ENCODE measurements at regions not wholly inside any gene's neighbourhood (a gene's known extent, or its start where the extent isn't known, plus 50 kb on each side); places are given as distances from the start of the nearest gene placed in this dataset.
"Not testable (repeated sequence)": the region's sequence is repeated elsewhere in the genome, so short reads cannot be mapped to it uniquely, and the experiment has no call there.

- DNase-seq; H3K9me3 ChIP-seq; H3K36me3 ChIP-seq; H3K4me3 ChIP-seq; H3K27me3 ChIP-seq; H3K27ac ChIP-seq; in situ Hi-C loops (cut with MboI; ENCODE audit: low sequenced_read_pairs in 4 of 4); ATAC-seq; H3K4me1 ChIP-seq; intact Hi-C loops (cut with DNase I; ENCODE audit: low total_unique reads): not testable (repeated sequence)
These were observed 119.2 kb downstream of the SEPTIN14 start for GRCh38 chr7:55743454-55743717.

GRCh38 chr7:55742651-55743453 lies 119.7 kb downstream of the SEPTIN14 start:
- H3K27ac ChIP-seq; DNase-seq; in situ Hi-C loops (cut with MboI; ENCODE audit: low sequenced_read_pairs in 4 of 4); H3K36me3 ChIP-seq; H3K9me3 ChIP-seq; intact Hi-C loops (cut with DNase I; ENCODE audit: low total_unique reads); H3K4me3 ChIP-seq; ATAC-seq; H3K27me3 ChIP-seq; H3K4me1 ChIP-seq: not testable (repeated sequence)

- H3K36me3 ChIP-seq; in situ Hi-C loops (cut with MboI; ENCODE audit: low sequenced_read_pairs in 4 of 4); H3K27ac ChIP-seq; H3K9me3 ChIP-seq; DNase-seq; H3K4me3 ChIP-seq; ATAC-seq; H3K27me3 ChIP-seq; H3K4me1 ChIP-seq; intact Hi-C loops (cut with DNase I; ENCODE audit: low total_unique reads): not testable (repeated sequence)
These were observed 120.6 kb downstream of the SEPTIN14 start for GRCh38 chr7:55741721-55742631.

- ATAC-seq; H3K27ac ChIP-seq; H3K27me3 ChIP-seq; DNase-seq; H3K4me1 ChIP-seq; intact Hi-C loops (cut with DNase I; ENCODE audit: low total_unique reads); in situ Hi-C loops (cut with MboI; ENCODE audit: low sequenced_read_pairs in 4 of 4); H3K4me3 ChIP-seq; H3K9me3 ChIP-seq; H3K36me3 ChIP-seq: not testable (repeated sequence)
These were observed 121.8 kb downstream of the SEPTIN14 start for GRCh38 chr7:55740633-55741250.

- ATAC-seq; DNase-seq; H3K36me3 ChIP-seq; H3K27ac ChIP-seq; H3K27me3 ChIP-seq; H3K4me3 ChIP-seq; H3K4me1 ChIP-seq; in situ Hi-C loops (cut with MboI; ENCODE audit: low sequenced_read_pairs in 4 of 4); H3K9me3 ChIP-seq; intact Hi-C loops (cut with DNase I; ENCODE audit: low total_unique reads): not testable (repeated sequence)
These were observed 122.5 kb downstream of the SEPTIN14 start for GRCh38 chr7:55740053-55740452.

- in situ Hi-C loops (cut with MboI; ENCODE audit: low sequenced_read_pairs in 4 of 4); H3K9me3 ChIP-seq; DNase-seq; H3K36me3 ChIP-seq; H3K4me3 ChIP-seq; intact Hi-C loops (cut with DNase I; ENCODE audit: low total_unique reads); H3K27ac ChIP-seq; H3K4me1 ChIP-seq; H3K27me3 ChIP-seq; ATAC-seq: not testable (repeated sequence)
These were observed 125.8 kb downstream of the SEPTIN14 start for GRCh38 chr7:55736641-55737221.

GRCh38 chr7:55733241-55734140 lies 129.1 kb downstream of the SEPTIN14 start:
- Histone ChIP-seq H3K27ac (no peak overlapping the region), H3K36me3 (no peaks in the 10 kb centered on the region), H3K4me3 (no peak overlapping the region), H3K4me1 (no peaks in the 10 kb centered on the region), H3K27me3 (no peaks in the 10 kb centered on the region), H3K9me3 (no peaks in the 10 kb centered on the region)
- in situ Hi-C loops (cut with MboI; ENCODE audit: low sequenced_read_pairs in 4 of 4), result no loop called here
- DNase-seq (no peak), ATAC-seq (no peak)
- TF ChIP-seq CTCF (IDR thresholded peaks at IDR 0.05 in 4 of 5, conservative IDR thresholded peaks at IDR 0.05 in 1 of 5) (no peak), POLR2A (IDR thresholded peaks at IDR 0.05) (no peak)
- intact Hi-C loops (cut with DNase I; ENCODE audit: low total_unique reads), result no loop called here

Measured in gastrocnemius medialis (tissue), 4 donors.